IMR-90 (cell line): ENCODE measurements at regions not wholly inside any gene's neighbourhood (a gene's known extent, or its start where the extent isn't known, plus 50 kb on each side); places are given as distances from the start of the nearest gene placed in this dataset.
"Not testable (repeated sequence)": the region's sequence is repeated elsewhere in the genome, so short reads cannot be mapped to it uniquely, and the experiment has no call there.

Experiments
- ATAC-seq: fragments of 200-7000 bp; cut with Tn5 transposase; 2 replicates; pipeline ENCODE4 v1.9.1; 2020; ENCODE audit warnings: low read depth, mild to moderate bottlenecking, moderate library complexity
- BruUV-seq: library from RNA; stranded (reverse); fragments of 400-500 nt; replicated peaks from 2 replicates; lab custom pipeline; 2021; lab: Mats Ljungman, UMichigan
- CTCF ChIA-PET: fragments of 300-600 bp; formaldehyde crosslinking; extraction: SDS; loops from one replicate; lab custom pipeline; 2021; ENCODE audit warnings: antibody characterized with exemption; lab: Yijun Ruan, JAX
- POLR2A ChIA-PET: fragments of 300-600 bp; sonication (Branson Sonifier 250); formaldehyde crosslinking; loops from one replicate; lab custom pipeline; 2022; ENCODE audit warnings: antibody characterized with exemption; ENCODE audit not compliant: unreplicated experiment; lab: Charles Lee
- DNase-seq: peaks from one replicate; pipeline ENCODE4 v3.0.0; 2013
- H2AFZ ChIP-seq: replicated peaks from 2 replicates; pipeline ENCODE3; 2013; ENCODE audit warnings: low read length, mild to moderate bottlenecking; ENCODE audit not compliant: poor library complexity
- H2AK5ac ChIP-seq: 2 replicates; pipeline ENCODE4 v1.6.1; 2013; ENCODE audit warnings: low read depth, low read length, inconsistent platforms
- H2AK9ac ChIP-seq: replicated peaks from 2 replicates; pipeline ENCODE3; 2013; ENCODE audit warnings: mild to moderate bottlenecking, low read depth, low read length, moderate library complexity; ENCODE audit not compliant: poor library complexity
- H2BK120ac ChIP-seq: 2 replicates; pipeline ENCODE4 v1.6.1; 2013; ENCODE audit warnings: low read depth, low read length, inconsistent platforms
- H2BK15ac ChIP-seq: 3 replicates; pipeline ENCODE4 v1.6.1; 2013; ENCODE audit warnings: low read depth, low read length, inconsistent platforms
- H2BK20ac ChIP-seq: 2 replicates; pipeline ENCODE4 v1.6.1; 2013; ENCODE audit warnings: low read depth, mild to moderate bottlenecking, inconsistent platforms, low read length, moderate library complexity
- H2BK5ac ChIP-seq: 2 replicates; pipeline ENCODE4 v1.6.1; 2013; ENCODE audit warnings: mild to moderate bottlenecking, low read depth, low read length, inconsistent platforms; ENCODE audit not compliant: poor library complexity, severe bottlenecking
- H3K14ac ChIP-seq: replicated peaks from 2 replicates; pipeline ENCODE4 v1.6.1; 2013; ENCODE audit warnings: low read depth, low read length, inconsistent platforms
- H3K18ac ChIP-seq: 2 replicates; pipeline ENCODE4 v1.6.1; 2013; ENCODE audit warnings: low read depth, low read length, control low read depth
- H3K23ac ChIP-seq: 2 replicates; pipeline ENCODE4 v1.6.1; 2013; ENCODE audit warnings: low read depth, low read length, inconsistent platforms
- H3K27ac ChIP-seq: 2 replicates; pipeline ENCODE4 v1.5.1; 2013; ENCODE audit warnings: mild to moderate bottlenecking, control low read depth, low read length; ENCODE audit not compliant: insufficient read depth
- H3K27me3 ChIP-seq: 2 replicates; pipeline ENCODE4 v1.6.1; 2013; ENCODE audit warnings: low read length; ENCODE audit not compliant: control insufficient read depth, insufficient read depth
- H3K36me3 ChIP-seq: 2 replicates; pipeline ENCODE4 v1.6.1; 2013; ENCODE audit warnings: low read length, mixed read lengths; ENCODE audit not compliant: control insufficient read depth, insufficient read depth
- H3K4ac ChIP-seq: 2 replicates; pipeline ENCODE4 v1.6.1; 2013; ENCODE audit warnings: low read depth, low read length, inconsistent platforms
- H3K4me1 ChIP-seq: 2 replicates; pipeline ENCODE4 v1.6.1; 2013; ENCODE audit warnings: low read length, mixed read lengths; ENCODE audit not compliant: control insufficient read depth, insufficient read depth
- H3K4me2 ChIP-seq: 2 replicates; pipeline ENCODE4 v1.6.1; 2013; ENCODE audit warnings: low read depth, mild to moderate bottlenecking, control low read depth, low read length, moderate library complexity
- H3K4me3 ChIP-seq: 2 replicates; pipeline ENCODE4 v1.5.1; 2013; ENCODE audit warnings: low read depth, mild to moderate bottlenecking, control low read depth, low read length, moderate library complexity; ENCODE audit not compliant: insufficient read depth
- H3K56ac ChIP-seq: 2 replicates; pipeline ENCODE4 v1.6.1; 2013; ENCODE audit warnings: low read length, inconsistent platforms; ENCODE audit not compliant: insufficient read depth; ENCODE audit errors: extremely low read depth
- H3K79me1 ChIP-seq, 2 experiments: 2 replicates each; pipeline ENCODE4 v1.6.1; 2013; ENCODE audit warnings: low read length in 2 of 2, inconsistent platforms in 1 of 2, low read depth in 1 of 2
- H3K9ac ChIP-seq: 2 replicates; pipeline ENCODE4 v1.6.1; 2013; ENCODE audit warnings: low read depth, low read length, control low read depth
- H3K9me1 ChIP-seq: 2 replicates; pipeline ENCODE4 v1.6.1; 2013; ENCODE audit warnings: low read length, inconsistent platforms; ENCODE audit not compliant: insufficient read depth
- H3K9me3 ChIP-seq: 2 replicates; pipeline ENCODE4 v1.6.1; 2013; ENCODE audit warnings: low read length; ENCODE audit not compliant: control insufficient read depth, insufficient read depth
- H4K20me1 ChIP-seq: 2 replicates; pipeline ENCODE4 v1.6.1; 2013; ENCODE audit warnings: low read length, inconsistent platforms; ENCODE audit not compliant: insufficient read depth
- H4K5ac ChIP-seq: 2 replicates; pipeline ENCODE4 v1.6.1; 2013; ENCODE audit warnings: mild to moderate bottlenecking, low read depth, low read length, control low read depth
- H4K8ac ChIP-seq, 2 experiments: 2 replicates each; pipeline ENCODE4 v1.6.1; 2013; ENCODE audit warnings: low read depth in 2 of 2, low read length in 2 of 2, control low read depth in 1 of 2, inconsistent platforms in 1 of 2
- H4K91ac ChIP-seq: 2 replicates; pipeline ENCODE4 v1.6.1; 2013; ENCODE audit warnings: low read depth, low read length, inconsistent platforms; ENCODE audit not compliant: insufficient read depth
- WGBS, 2 experiments: methylation state at CpG; one replicate each; pipeline versions ENCODE4 v1.1.5 to v1.1.7; 2013; ENCODE audit warnings: missing lambda C conversion rate in 2 of 2; ENCODE audit not compliant: insufficient read length in 1 of 2; ENCODE audit errors: extremely low coverage in 2 of 2; 5-methylcytosine and 5-hydroxymethylcytosine counted together
- dilution Hi-C: fragments of 300-500 bp; cut with HindIII; formaldehyde crosslinking; loops from one replicate; pipeline ENCODE4 v1.14.3; 2018; ENCODE audit warnings: low sequenced_read_pairs; ENCODE audit not compliant: unreplicated experiment
- in situ Hi-C: fragments of 300-500 bp; cut with MboI; formaldehyde crosslinking; loops from 3 replicates; pipeline ENCODE4 v1.14.3; 2019; ENCODE audit warnings: low sequenced_read_pairs, inconsistent platforms, mixed read lengths
- intact Hi-C: fragments of 100-400 bp; cut with micrococcal nuclease; formaldehyde crosslinking; loops from 2 replicates; pipeline ENCODE4 v1.10.0; 2022

DNA sequence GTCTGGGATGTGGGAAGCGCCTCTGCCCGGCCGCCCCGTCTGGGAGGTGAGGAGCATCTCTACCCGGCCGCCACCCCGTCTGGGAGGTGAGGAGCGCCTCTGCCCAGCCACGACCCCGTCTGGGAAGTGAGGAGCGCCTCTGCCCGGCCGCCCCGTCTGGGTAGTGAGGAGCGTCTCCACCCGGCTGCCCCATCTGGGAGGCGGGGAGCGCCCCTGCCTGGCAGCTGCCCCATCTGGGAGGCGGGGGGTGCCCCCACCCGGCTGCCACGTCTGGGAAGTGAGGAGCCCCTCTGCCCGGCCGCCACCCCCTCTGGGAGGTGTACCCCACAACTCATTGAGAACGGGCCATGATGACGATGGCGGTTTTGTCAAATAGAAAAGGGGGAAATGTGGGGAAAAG lies 288.3 kb downstream of the SPRY1 start:
- H3K56ac ChIP-seq, intact Hi-C loops, H3K4me2 ChIP-seq, CTCF ChIA-PET, H3K9me3 ChIP-seq, H2BK120ac ChIP-seq, H3K23ac ChIP-seq, H3K18ac ChIP-seq, ATAC-seq, H3K79me1 ChIP-seq, H2AFZ ChIP-seq, H2BK20ac ChIP-seq, H3K4me3 ChIP-seq, H3K4me1 ChIP-seq, H3K27ac ChIP-seq, H3K9me1 ChIP-seq, H2BK5ac ChIP-seq, H3K36me3 ChIP-seq, H3K9ac ChIP-seq, H2BK15ac ChIP-seq, H4K20me1 ChIP-seq, in situ Hi-C loops, H2AK9ac ChIP-seq, H3K27me3 ChIP-seq, dilution Hi-C loops, DNase-seq, BruUV-seq, H3K4ac ChIP-seq, POLR2A ChIA-PET, H2AK5ac ChIP-seq, H4K8ac ChIP-seq, H3K14ac ChIP-seq, H4K91ac ChIP-seq, H4K5ac ChIP-seq: not testable (repeated sequence)
- 98% methylated on average over 8 of the region's 26 CpGs; no CpG with 5 or more reads in 1 of the 2 experiments for WGBS, 2 experiments

DNA sequence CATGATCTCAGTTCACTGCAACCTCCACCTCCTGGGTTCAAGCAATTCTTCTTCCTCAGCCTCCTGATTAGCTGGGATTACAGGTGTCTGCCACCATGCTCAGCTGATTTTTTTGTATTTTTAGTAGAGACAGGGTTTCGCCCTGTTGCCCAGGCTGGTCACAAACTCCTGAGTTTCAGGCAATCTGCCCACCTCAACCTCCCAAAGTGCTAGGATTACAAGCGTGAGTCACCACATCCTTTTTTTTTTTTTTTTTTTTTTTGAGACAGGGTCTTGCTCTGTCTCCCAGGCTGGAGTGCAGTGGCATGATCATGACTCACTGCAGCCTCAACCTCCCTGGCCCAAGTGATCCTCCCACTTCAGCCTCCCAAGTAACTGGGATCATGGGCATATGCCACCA lies 298.9 kb downstream of the SPRY1 start:
- H3K18ac ChIP-seq, H3K79me1 ChIP-seq, H3K27me3 ChIP-seq, H3K9me1 ChIP-seq, H3K56ac ChIP-seq, H3K23ac ChIP-seq, dilution Hi-C loops, ATAC-seq, H2BK15ac ChIP-seq, H3K27ac ChIP-seq, H4K5ac ChIP-seq, H2BK20ac ChIP-seq, H3K9me3 ChIP-seq, H2AK5ac ChIP-seq, H2AK9ac ChIP-seq, H3K9ac ChIP-seq, H2AFZ ChIP-seq, H3K4me3 ChIP-seq, H3K4me1 ChIP-seq, H3K4me2 ChIP-seq, H2BK5ac ChIP-seq, intact Hi-C loops, H3K36me3 ChIP-seq, POLR2A ChIA-PET, CTCF ChIA-PET, H4K8ac ChIP-seq, H4K20me1 ChIP-seq, H3K14ac ChIP-seq, H3K4ac ChIP-seq, H2BK120ac ChIP-seq, BruUV-seq, in situ Hi-C loops, H4K91ac ChIP-seq: not testable (repeated sequence)
- WGBS, 2 experiments = no CpG with 5 or more reads among the region's 2 CpGs
- peak; percentile 13 for DNase-seq
